ENCODE measurements at regions not wholly inside any gene's neighbourhood (a gene's known extent, or its start where the extent isn't known, plus 50 kb on each side); places are given as distances from the start of the nearest gene placed in this dataset.
"Not testable (repeated sequence)": the region's sequence is repeated elsewhere in the genome, so short reads cannot be mapped to it uniquely, and the experiment has no call there.

GRCh38 chr7:53119514-53119941, 84.1 kb downstream of the POM121L12 start:
- no peak overlapping the region for H3K4me3 ChIP-seq (ENCODE audit: low read depth in 1 of 3, low read length in 3 of 3)
- no peak overlapping the region for H3K27ac ChIP-seq (ENCODE audit: low read depth in 1 of 3, low read length in 2 of 3)
- no peaks in the 10 kb centered on the region for H3K36me3 ChIP-seq (ENCODE audit: control insufficient read depth in 3 of 3, insufficient read depth in 2 of 3, low read depth in 1 of 3, low read length in 3 of 3)
- no peak for DNase-seq
- no peak for FAIRE-seq
- no peaks in the 10 kb centered on the region for H3K9me3 ChIP-seq (ENCODE audit: control insufficient read depth in 2 of 2, insufficient read depth in 1 of 2, low read depth in 1 of 2, low read length in 1 of 2)
- 59 to 60% (median 59%) methylated on average over 4 of the region's 4 CpGs for WGBS, 3 donors
- H3K4me1 ChIP-seq (ENCODE audit: control insufficient read depth in 3 of 3, insufficient read depth in 2 of 3, low read depth in 1 of 3, low read length in 2 of 3) = no peaks in the 10 kb centered on the region
- H3K27me3 ChIP-seq (ENCODE audit: control insufficient read depth in 3 of 3, insufficient read depth in 3 of 3, low read length in 3 of 3) = no peaks in the 10 kb centered on the region

- H3K4me3 ChIP-seq (ENCODE audit: low read depth in 1 of 3, low read length in 3 of 3) = no peak overlapping the region
- no peaks in the 10 kb centered on the region for H3K36me3 ChIP-seq (ENCODE audit: control insufficient read depth in 3 of 3, insufficient read depth in 2 of 3, low read depth in 1 of 3, low read length in 3 of 3)
- no peaks in the 10 kb centered on the region for H3K9me3 ChIP-seq (ENCODE audit: control insufficient read depth in 2 of 2, insufficient read depth in 1 of 2, low read depth in 1 of 2, low read length in 1 of 2)
- DNase-seq (no peak), FAIRE-seq (no peak)
- no peaks in the 10 kb centered on the region for H3K4me1 ChIP-seq (ENCODE audit: control insufficient read depth in 3 of 3, insufficient read depth in 2 of 3, low read depth in 1 of 3, low read length in 2 of 3)
- H3K27ac ChIP-seq (ENCODE audit: low read depth in 1 of 3, low read length in 2 of 3) = no peak overlapping the region
- H3K27me3 ChIP-seq (ENCODE audit: control insufficient read depth in 3 of 3, insufficient read depth in 3 of 3, low read length in 3 of 3) = no peaks in the 10 kb centered on the region
- 80 to 85% (median 81%) methylated on average over 4 of the region's 4 CpGs for WGBS, 3 donors
These were observed 85.9 kb downstream of the POM121L12 start for GRCh38 chr7:53121374-53121773.

GRCh38 chr7:53131697-53132096, 96.3 kb downstream of the POM121L12 start:
- H3K4me1 ChIP-seq (ENCODE audit: control insufficient read depth in 3 of 3, insufficient read depth in 2 of 3, low read depth in 1 of 3, low read length in 2 of 3) = no peaks in the 10 kb centered on the region
- H3K9me3 ChIP-seq (ENCODE audit: control insufficient read depth in 2 of 2, insufficient read depth in 1 of 2, low read depth in 1 of 2, low read length in 1 of 2) = peaks cover 0 to 1% of the 10 kb centered on the region in 2 donors
- H3K4me3 ChIP-seq (ENCODE audit: low read depth in 1 of 3, low read length in 3 of 3) = no peak overlapping the region
- no peaks in the 10 kb centered on the region for H3K36me3 ChIP-seq (ENCODE audit: control insufficient read depth in 3 of 3, insufficient read depth in 2 of 3, low read depth in 1 of 3, low read length in 3 of 3)
- no peak overlapping the region for H3K27ac ChIP-seq (ENCODE audit: low read depth in 1 of 3, low read length in 2 of 3)
- 32 to 58% (median 42%) methylated on average over 1 of the region's 1 CpG for WGBS, 3 donors
- FAIRE-seq (no peak), DNase-seq (no peak)
- H3K27me3 ChIP-seq (ENCODE audit: control insufficient read depth in 3 of 3, insufficient read depth in 3 of 3, low read length in 3 of 3) = no peaks in the 10 kb centered on the region

GRCh38 chr7:53151496-53151895, 116.1 kb downstream of the POM121L12 start:
- Histone ChIP-seq H3K27ac (ENCODE audit: low read depth in 1 of 3, low read length in 2 of 3) (no peak overlapping the region), H3K36me3 (ENCODE audit: control insufficient read depth in 3 of 3, insufficient read depth in 2 of 3, low read depth in 1 of 3, low read length in 3 of 3) (no peaks in the 10 kb centered on the region), H3K27me3 (ENCODE audit: control insufficient read depth in 3 of 3, insufficient read depth in 3 of 3, low read length in 3 of 3) (no peaks in the 10 kb centered on the region), H3K9me3 (ENCODE audit: control insufficient read depth in 2 of 2, insufficient read depth in 1 of 2, low read depth in 1 of 2, low read length in 1 of 2) (no peaks in the 10 kb centered on the region), H3K4me3 (ENCODE audit: low read depth in 1 of 3, low read length in 3 of 3) (no peak overlapping the region), H3K4me1 (ENCODE audit: control insufficient read depth in 3 of 3, insufficient read depth in 2 of 3, low read depth in 1 of 3, low read length in 2 of 3) (no peaks in the 10 kb centered on the region)
- DNase-seq (no peak), FAIRE-seq (no peak)
- WGBS, 3 donors = 76 to 89% (median 89%) methylated on average over 2 of the region's 2 CpGs

GRCh38 chr7:53187184-53187583, 151.8 kb downstream of the POM121L12 start:
- not testable (repeated sequence) for H3K4me3 ChIP-seq (ENCODE audit: low read depth in 1 of 3, low read length in 3 of 3); H3K4me1 ChIP-seq (ENCODE audit: control insufficient read depth in 3 of 3, insufficient read depth in 2 of 3, low read depth in 1 of 3, low read length in 2 of 3); H3K27me3 ChIP-seq (ENCODE audit: control insufficient read depth in 3 of 3, insufficient read depth in 3 of 3, low read length in 3 of 3); H3K36me3 ChIP-seq (ENCODE audit: control insufficient read depth in 3 of 3, insufficient read depth in 2 of 3, low read depth in 1 of 3, low read length in 3 of 3); DNase-seq; H3K9me3 ChIP-seq (ENCODE audit: control insufficient read depth in 2 of 2, insufficient read depth in 1 of 2, low read depth in 1 of 2, low read length in 1 of 2); H3K27ac ChIP-seq (ENCODE audit: low read depth in 1 of 3, low read length in 2 of 3); FAIRE-seq
- WGBS, 3 donors = 90 to 94% (median 93%) methylated on average over 24 to 26 of the region's 27 CpGs

GRCh38 chr7:53191191-53191695, 155.8 kb downstream of the POM121L12 start:
- no peaks in the 10 kb centered on the region for H3K4me1 ChIP-seq (ENCODE audit: control insufficient read depth in 3 of 3, insufficient read depth in 2 of 3, low read depth in 1 of 3, low read length in 2 of 3)
- FAIRE-seq (no peak), DNase-seq (no peak)
- no peaks in the 10 kb centered on the region for H3K27me3 ChIP-seq (ENCODE audit: control insufficient read depth in 3 of 3, insufficient read depth in 3 of 3, low read length in 3 of 3)
- peaks cover 0 to 1% of the 10 kb centered on the region in 2 donors for H3K9me3 ChIP-seq (ENCODE audit: control insufficient read depth in 2 of 2, insufficient read depth in 1 of 2, low read depth in 1 of 2, low read length in 1 of 2)
- H3K36me3 ChIP-seq (ENCODE audit: control insufficient read depth in 3 of 3, insufficient read depth in 2 of 3, low read depth in 1 of 3, low read length in 3 of 3) = no peaks in the 10 kb centered on the region
- WGBS, 3 donors = 60 to 70% (median 67%) methylated on average over 3 of the region's 3 CpGs
- no peak overlapping the region for H3K4me3 ChIP-seq (ENCODE audit: low read depth in 1 of 3, low read length in 3 of 3)
- no peak overlapping the region for H3K27ac ChIP-seq (ENCODE audit: low read depth in 1 of 3, low read length in 2 of 3)

- Histone ChIP-seq H3K4me3 (ENCODE audit: low read depth in 1 of 3, low read length in 3 of 3) (no peak overlapping the region), H3K27ac (ENCODE audit: low read depth in 1 of 3, low read length in 2 of 3) (no peak overlapping the region), H3K4me1 (ENCODE audit: control insufficient read depth in 3 of 3, insufficient read depth in 2 of 3, low read depth in 1 of 3, low read length in 2 of 3) (no peaks in the 10 kb centered on the region), H3K36me3 (ENCODE audit: control insufficient read depth in 3 of 3, insufficient read depth in 2 of 3, low read depth in 1 of 3, low read length in 3 of 3) (no peaks in the 10 kb centered on the region), H3K27me3 (ENCODE audit: control insufficient read depth in 3 of 3, insufficient read depth in 3 of 3, low read length in 3 of 3) (no peaks in the 10 kb centered on the region), H3K9me3 (ENCODE audit: control insufficient read depth in 2 of 2, insufficient read depth in 1 of 2, low read depth in 1 of 2, low read length in 1 of 2) (peaks cover 0 to 1% of the 10 kb centered on the region in 2 donors)
- FAIRE-seq (no peak), DNase-seq (no peak)
- 31 to 50% (median 44%) methylated on average over 6 of the region's 6 CpGs for WGBS, 3 donors
These were observed 156.5 kb downstream of the POM121L12 start for GRCh38 chr7:53191836-53192443.

GRCh38 chr7:53205006-53205405, 169.6 kb downstream of the POM121L12 start:
- Histone ChIP-seq H3K27ac (ENCODE audit: low read depth in 1 of 3, low read length in 2 of 3) (no peak overlapping the region), H3K4me3 (ENCODE audit: low read depth in 1 of 3, low read length in 3 of 3) (no peak overlapping the region), H3K9me3 (ENCODE audit: control insufficient read depth in 2 of 2, insufficient read depth in 1 of 2, low read depth in 1 of 2, low read length in 1 of 2) (no peaks in the 10 kb centered on the region), H3K36me3 (ENCODE audit: control insufficient read depth in 3 of 3, insufficient read depth in 2 of 3, low read depth in 1 of 3, low read length in 3 of 3) (no peaks in the 10 kb centered on the region), H3K4me1 (ENCODE audit: control insufficient read depth in 3 of 3, insufficient read depth in 2 of 3, low read depth in 1 of 3, low read length in 2 of 3) (no peaks in the 10 kb centered on the region), H3K27me3 (ENCODE audit: control insufficient read depth in 3 of 3, insufficient read depth in 3 of 3, low read length in 3 of 3) (no peaks in the 10 kb centered on the region)
- DNase-seq = no peak
- no peak for FAIRE-seq
- WGBS, 3 donors = 78 to 89% (median 88%) methylated on average over 3 of the region's 3 CpGs

- no peaks in the 10 kb centered on the region for H3K27me3 ChIP-seq (ENCODE audit: control insufficient read depth in 3 of 3, insufficient read depth in 3 of 3, low read length in 3 of 3)
- H3K36me3 ChIP-seq (ENCODE audit: control insufficient read depth in 3 of 3, insufficient read depth in 2 of 3, low read depth in 1 of 3, low read length in 3 of 3) = no peaks in the 10 kb centered on the region
- no peak overlapping the region for H3K4me3 ChIP-seq (ENCODE audit: low read depth in 1 of 3, low read length in 3 of 3)
- WGBS, 3 donors = 69 to 79% (median 72%) methylated on average over 3 of the region's 3 CpGs
- FAIRE-seq (no peak), DNase-seq (no peak)
- H3K27ac ChIP-seq (ENCODE audit: low read depth in 1 of 3, low read length in 2 of 3) = no peak overlapping the region
- peaks cover 2 to 10% of the 10 kb centered on the region in 2 donors for H3K9me3 ChIP-seq (ENCODE audit: control insufficient read depth in 2 of 2, insufficient read depth in 1 of 2, low read depth in 1 of 2, low read length in 1 of 2)
- H3K4me1 ChIP-seq (ENCODE audit: control insufficient read depth in 3 of 3, insufficient read depth in 2 of 3, low read depth in 1 of 3, low read length in 2 of 3) = no peaks in the 10 kb centered on the region
These were observed 173.7 kb downstream of the POM121L12 start for GRCh38 chr7:53209129-53209528.
